CMK (cell line): ENCODE measurements at regions not wholly inside any gene's neighbourhood (a gene's known extent, or its start where the extent isn't known, plus 50 kb on each side); places are given as distances from the start of the nearest gene placed in this dataset.

Experiments
- DNase-seq: peaks from one replicate; pipeline ENCODE4 v3.0.0-alpha.2; 2010; ENCODE audit warnings: low read depth

DNA sequence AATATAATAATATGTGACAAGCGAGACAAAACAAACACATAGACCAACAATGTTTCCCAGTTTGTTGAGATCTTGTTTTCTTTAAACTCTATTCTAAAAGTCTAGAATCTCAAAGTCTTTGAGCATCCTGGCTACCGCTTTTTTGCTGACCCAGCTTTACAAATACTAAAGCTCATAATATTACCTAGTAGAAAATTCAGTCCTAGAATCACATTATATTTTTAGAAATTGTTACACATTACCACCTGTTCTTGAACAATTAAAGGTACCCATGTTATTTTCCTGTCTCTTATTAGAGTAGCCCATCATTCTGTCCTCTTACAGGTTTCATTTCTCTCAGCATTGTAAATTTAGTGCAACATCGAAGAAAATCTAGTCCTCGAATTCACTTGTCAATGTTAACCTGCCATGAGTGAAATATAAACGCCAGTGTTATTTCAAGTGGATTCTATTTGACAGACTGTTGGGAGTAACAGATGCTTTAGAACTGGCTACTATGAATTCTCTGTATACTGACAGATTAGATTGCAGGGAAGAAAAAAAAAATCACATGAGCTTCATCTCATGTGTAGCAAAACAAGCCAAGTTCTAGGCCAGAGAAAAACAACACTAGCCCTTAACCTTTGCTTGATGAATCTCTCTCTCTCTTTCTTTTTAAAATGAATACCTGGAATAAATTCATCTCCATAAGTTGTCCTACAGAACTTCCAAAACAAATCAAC lies 851.2 kb upstream of the ADAMTS5 start:
- no peak for DNase-seq

DNA sequence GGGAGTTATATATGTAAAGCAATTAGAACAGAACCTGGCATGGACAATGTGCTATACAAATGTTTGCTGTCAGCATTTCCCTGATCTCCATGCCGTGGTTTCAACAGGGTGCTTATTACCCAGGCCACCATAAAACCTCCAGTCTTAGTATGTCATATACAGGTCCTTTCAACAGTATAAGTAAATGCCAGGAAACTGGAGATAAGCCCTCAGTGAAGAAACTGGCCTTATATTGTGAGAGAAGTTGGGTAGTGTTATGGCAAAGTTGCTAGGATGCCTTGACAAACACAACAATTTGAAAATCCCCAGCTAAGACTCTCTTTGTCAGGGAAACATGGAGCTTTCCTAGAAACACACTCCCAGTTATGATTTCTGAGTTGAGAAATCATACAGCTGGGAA lies 850.2 kb upstream of the ADAMTS5 start:
- no peak for DNase-seq

DNA sequence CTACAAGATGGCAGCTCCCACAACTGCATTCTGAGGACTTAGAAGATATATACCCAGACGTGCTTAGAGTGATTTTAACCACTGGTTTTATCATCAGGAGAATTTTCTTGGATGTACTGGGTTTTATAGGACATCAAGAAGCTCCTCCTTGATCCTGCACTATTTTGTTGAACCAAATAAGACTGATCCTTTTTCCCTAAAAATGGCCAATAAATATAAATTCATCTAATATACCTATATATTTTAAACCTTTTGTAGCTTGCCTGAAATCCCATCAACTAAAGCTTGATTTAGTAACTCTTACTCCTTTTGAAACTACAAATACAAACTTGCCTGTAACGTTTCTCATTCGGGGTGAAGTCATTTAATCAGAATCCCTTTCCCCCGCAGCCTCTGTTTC lies 849.4 kb upstream of the ADAMTS5 start:
- DNase-seq: no peak

DNA sequence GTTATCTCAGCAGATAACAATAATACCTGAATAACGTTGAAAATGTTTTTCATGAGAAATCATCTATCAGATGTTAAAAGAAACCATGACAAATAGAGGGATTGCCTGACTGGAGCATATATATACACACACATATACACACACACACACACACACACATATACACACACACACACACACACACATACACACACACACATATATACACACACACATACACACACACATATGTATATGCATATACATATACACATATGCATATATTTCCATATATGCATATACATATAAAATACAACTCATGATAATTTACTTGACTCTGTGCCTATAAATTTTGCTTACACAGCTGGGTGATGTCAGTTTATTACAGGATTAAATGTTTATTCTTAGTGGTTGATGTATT lies 847.3 kb upstream of the ADAMTS5 start:
- DNase-seq: no peak

DNA sequence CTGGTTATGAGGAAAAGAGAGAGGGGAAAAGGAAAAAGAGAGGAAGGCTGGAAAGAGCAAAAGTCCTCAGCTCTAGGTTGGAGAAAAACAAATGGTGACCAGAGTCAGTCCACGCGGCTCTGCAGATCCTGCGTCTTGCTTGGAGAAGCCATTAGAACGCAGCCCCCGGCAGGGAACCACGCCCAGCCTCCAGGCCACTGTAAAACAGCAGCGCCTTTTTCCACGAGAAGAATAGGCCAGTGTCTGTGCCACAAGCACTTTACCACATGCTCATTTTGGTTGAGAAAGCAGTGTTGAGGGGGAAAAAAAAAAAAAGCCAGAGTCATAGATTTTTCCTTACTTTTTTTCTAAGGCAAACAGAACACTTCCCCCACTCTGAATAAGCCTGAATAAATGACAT lies 846.9 kb upstream of the ADAMTS5 start:
- DNase-seq: no peak

DNA sequence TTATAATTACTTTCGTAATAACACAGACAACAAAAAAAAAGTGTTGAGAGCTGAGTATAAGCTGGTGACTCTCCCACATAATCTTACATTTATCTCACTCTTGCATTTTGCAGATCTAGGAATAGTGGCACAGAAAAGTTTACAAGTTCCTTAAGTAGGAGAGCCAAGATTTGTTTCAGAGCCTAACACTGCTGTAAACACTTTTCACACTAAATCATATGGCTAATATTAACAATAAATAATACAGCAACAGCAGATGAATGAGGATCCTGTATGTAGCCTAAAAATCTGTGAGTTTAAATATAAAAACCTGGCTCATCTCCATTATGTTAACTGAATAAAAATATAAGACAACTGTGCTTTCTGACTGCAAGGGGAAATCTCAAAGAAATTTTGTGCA lies 846.5 kb upstream of the ADAMTS5 start:
- DNase-seq: no peak

DNA sequence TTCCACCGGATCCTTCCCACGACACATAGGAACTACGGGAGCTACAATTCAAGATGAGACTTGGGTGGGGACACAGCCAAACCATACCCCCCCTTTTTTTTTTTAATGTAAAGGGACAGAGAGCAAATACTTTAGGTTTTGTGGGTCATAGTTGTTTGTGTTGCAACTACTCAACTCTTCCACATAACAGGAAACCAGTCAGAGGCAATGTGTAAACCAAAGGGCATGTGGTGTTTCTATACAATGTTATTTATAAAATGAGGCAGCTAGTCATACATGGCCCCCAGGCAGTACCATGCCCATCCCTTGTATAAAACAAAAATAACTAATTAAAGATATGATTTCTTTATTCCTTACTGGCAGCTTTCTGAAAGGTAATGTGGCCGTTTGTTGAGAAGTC lies 845.4 kb upstream of the ADAMTS5 start:
- no peak for DNase-seq

DNA sequence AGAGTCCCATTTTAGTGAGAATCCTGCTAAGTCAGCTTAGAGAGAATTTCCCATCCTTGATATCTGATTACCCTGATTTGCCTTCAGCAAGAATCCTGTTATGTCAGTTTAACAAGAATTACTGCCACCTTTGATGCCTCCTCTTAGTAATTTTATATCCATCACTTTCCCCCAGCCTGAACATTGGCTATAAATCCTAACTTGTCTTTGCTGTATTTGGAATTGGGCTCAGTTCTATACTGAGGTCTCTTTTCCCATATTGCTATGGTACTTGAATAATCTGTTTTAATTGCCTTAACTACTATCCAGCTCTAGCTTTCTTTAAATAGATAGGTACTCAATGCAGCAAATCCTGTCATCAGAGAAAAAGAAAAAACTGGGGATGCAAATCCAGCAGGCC lies 842.0 kb upstream of the ADAMTS5 start:
- DNase-seq: no peak

DNA sequence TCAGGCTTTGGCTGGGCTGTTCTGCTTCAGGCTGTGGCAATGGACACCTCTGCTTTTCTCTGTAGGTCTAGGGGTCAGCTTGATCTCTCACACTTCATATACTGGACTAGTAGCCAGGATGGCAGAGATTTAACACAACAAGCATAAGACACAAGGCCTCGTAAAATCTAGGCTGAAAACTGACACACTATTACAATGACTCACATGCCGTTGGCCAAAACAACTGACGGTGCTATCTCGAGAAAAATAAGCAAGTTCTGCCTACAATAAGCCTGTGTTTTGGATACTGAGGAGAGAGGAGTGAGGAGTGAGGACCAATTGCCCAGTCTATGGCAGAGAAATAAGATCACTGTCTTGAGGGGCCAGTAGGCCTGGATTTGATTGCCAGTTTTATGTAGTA lies 840.7 kb upstream of the ADAMTS5 start:
- DNase-seq: no peak

DNA sequence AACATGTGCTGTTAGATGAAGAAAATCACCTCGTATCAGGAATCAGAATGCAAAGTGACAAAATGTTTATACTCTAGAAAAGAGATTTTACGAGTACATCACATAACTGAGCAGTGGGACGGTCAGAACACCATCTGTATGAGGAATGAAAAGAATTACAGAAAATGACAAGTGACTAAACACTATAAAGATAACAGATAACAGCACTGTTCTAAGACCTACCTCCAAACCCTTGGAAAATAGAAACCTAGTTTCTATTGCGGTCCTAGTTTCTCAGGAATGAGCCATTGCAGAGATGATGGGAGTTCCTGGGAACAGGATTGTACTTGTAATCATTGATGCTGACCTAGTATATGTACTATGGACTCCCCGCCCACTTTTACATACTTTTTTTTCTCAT lies 839.4 kb upstream of the ADAMTS5 start:
- no peak for DNase-seq

DNA sequence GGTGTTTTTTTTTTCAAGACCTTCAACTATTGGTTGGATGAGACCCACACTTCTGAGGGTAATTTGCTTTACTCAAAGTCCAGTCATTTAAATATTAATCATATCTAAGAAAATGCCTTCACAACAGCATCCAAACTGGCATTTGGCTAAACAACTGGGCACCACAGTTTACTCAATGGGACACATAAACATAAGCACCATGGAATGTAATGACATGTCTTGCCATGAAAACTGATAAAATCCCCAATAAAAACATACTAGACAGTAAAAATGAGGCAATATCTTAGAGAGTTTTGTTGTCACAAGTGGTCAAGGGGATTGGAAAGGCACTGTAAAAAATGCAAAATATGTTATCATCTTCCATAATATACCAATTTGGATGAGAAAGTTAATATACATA lies 838.8 kb upstream of the ADAMTS5 start:
- DNase-seq: no peak

DNA sequence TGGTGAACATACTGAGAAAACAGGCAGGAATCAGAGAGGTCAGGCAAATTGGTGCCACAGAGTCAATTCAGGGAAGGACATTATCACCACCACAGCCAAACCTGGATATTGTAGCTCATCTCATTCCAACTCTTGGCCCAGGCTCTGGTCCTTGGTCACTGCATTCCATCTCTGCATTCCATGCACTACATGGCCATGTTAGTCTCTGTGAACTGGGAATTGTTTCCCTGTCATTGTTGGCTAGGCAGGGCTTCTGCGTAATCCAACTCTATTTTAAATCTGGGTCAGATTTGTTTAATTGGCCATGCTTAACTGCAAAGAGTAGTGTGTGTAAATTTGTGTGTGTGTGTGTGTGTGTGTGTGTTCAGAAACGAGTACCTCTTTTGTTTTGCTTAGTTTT lies 837.6 kb upstream of the ADAMTS5 start:
- no peak for DNase-seq

DNA sequence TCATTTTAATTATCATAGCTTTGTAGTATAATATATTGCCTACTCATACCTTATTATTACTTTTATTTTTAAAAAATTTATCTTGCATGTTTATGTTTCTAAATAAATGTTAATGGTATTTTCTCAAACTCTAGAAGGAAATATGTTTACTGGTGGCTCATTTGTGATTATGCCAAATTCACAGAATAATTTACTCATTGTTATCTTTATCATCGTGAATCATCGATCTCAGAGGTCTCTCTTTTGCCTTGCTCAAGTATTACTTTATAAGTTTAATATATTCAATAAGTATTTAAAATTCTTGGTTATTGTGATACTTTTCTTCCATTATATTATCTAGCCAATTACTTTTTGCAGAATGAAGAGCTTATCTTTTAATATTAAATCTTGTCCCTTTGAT lies 836.7 kb upstream of the ADAMTS5 start:
- DNase-seq: no peak

DNA sequence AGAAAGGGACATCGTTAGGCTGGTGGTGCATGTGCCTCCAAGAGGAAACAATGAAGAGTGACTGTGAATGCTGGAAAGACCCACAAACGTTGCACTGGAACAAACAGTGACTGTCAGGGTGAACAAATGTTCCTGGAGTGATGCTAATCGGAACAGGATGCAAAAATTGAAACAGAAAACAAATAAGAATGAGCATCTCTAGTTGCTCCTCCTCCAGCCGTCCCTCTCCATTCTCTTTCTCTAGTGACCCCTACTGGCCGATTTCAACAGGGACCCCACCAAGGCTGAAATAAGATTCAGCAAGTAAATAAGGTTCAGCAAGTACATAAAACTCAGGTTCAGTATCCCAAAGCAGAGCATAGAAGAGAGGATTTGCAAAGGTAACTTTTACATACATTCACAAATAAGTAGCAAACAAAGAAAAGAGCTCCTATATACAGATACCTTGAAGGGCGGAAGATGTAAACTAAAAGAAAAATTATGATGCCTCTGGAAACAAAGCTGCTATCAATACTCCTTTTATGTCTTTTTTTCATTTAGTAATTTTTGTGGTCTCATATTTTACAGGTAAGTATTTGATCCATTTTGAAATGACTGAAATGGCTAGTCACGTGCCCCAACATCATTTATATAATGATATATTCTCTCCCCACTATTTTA lies 836.1 kb upstream of the ADAMTS5 start:
- DNase-seq: peak; percentile 21

DNA sequence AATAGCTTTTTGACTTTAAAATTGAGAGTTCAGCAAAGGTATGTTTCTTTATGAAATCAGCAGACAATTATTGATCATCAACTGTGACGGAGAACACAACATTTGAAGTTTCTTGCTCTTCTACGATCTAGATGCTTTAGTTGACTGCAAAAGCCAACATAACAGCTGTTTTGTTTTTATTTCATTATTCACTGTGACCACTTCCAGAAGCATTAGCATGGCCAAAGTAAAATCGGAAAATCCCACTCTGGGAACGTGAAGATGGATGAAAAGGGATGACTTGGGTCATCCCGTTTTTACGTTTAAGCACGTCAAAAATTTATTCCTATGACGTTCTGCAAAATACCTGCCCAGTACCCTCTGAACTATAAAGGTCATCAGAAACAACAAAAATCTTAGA lies 833.0 kb upstream of the ADAMTS5 start:
- DNase-seq: no peak

DNA sequence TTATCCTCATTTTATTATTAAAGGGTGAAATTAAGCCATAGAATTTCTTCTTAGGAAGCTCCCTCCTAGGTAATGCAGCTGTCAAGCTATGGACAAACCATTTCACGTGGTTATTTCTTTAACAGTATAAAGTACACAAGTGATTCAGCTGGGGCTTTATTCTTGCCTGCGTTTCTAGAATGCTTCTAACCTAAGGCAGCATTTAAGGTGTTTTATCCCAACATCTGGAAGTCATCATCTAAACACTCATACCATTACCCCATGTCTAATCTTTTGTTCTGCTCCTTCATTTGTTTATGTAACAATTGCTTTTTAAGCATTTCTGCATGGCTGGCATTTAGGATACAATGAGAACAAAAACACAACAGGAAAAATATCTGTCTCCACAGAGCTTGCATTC lies 829.2 kb upstream of the ADAMTS5 start:
- DNase-seq: no peak

DNA sequence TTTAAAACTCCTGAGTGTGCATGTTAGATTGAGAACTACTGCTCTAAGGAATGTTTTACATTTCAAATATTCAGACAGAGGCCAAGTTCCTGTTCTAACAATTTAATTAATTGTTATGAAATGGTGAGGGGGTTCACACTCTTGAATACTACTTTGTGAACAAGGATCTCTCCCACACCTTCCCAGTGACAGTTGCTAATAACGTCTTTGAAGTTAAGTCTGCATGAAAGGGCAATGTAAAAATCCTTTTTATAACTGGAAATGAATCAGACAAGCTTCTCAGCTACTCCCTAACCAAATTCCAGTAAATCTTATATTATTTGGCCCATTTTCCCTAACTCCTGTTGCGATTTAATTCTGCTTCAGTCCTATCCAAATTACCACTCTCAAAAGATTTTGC lies 828.5 kb upstream of the ADAMTS5 start:
- DNase-seq: no peak

DNA sequence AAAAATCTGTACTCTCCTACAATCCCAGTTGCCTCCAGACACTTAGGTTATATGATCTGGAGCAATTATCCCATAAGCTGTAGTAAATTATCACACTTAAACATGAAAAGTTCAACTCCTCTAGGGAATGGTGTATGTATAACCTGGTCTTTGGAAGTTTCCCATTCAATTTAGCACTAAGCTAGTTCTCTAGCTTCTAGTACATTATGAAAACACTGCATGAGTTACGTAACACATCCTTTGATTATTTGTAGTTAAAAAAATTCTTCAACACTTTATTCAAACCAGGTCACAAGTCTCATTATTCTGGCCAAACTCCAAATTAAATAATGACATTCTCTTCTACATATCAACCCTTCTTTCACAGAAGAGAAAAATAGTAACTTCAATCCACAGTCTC lies 827.0 kb upstream of the ADAMTS5 start:
- no peak for DNase-seq

DNA sequence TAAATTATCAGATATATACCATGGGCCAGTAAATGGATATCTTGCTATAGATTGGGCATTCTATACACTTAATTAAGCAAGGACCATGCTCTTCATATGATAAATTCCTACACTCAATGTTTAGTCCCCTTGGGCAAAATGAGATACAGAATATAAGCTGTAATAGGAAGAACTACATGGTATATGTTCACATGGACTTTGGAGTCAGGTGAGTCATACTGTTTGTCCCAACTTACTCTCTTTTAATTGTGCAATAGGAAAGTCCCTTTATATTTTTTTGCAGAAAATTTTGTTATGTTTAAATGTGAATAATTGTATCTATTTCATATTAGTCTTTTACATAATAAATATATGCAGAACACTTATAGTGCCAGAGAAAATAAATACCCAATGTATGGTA lies 820.2 kb upstream of the ADAMTS5 start:
- DNase-seq: no peak

DNA sequence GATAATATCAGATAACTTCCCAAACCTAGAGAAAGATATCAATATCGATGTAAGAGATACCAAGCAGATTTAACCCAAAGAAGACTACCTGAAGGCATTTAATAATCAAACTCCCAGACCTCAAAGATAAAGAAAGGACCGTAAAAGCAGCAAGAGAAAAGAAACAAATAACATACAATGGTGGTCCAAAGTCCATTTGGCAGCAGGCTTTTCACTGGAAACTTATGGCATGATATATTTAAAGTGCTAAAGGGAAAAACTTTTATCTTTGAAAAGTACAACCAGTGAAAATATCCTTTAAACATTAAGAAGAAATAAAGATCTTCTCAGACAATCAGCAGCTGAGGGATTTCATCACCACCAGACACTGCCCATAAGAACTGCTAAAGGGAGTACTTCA lies 812.7 kb upstream of the ADAMTS5 start:
- DNase-seq: no peak

DNA sequence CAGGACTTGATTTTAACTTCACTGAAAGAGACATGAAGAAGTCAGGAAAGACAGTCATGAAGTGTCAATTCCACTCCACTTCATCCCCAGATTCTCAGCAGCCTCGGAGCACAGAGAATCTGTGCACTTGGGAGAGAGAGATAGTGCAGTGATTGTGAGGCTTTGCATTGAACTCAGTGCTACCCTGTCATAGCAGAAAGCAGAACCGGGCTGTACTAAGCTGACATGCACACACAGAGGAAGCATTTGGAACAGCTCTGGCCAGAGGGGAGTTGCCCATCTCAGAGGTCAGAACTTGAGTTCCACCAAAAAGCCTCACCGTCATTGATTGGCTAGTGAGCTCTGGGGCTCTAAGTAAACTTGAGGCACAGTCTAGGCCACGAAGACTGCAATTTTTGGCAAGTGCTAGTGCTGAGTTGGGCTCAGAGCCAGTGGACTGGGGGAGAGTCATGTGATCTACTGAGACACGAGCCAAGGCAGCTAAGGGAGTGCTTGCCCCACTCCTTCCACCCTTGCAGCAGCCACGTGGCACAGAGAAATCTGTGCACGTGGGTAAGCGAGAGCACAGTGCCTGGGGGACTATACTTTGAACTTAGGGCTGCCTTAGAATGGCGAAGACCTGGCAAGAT lies 810.2 kb upstream of the ADAMTS5 start:
- no peak for DNase-seq

DNA sequence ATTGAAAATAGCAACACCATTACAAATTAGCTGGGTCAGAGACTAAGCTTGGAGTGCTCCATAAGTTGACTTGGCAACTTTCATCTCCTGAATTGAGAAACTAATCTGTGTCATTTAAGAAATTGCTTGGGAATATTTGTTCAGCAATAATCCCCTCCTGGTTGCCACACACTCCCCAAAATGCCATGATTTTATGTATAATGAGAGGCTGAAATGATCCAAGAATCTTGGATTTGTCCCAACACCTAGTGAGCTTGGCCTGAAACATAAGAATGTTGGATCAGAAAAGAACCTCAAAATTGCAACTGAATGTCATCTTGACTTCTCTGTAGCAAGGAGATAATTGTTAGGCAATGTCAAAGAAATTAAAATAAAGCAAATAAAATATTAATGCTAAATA lies 805.9 kb upstream of the ADAMTS5 start:
- no peak for DNase-seq

DNA sequence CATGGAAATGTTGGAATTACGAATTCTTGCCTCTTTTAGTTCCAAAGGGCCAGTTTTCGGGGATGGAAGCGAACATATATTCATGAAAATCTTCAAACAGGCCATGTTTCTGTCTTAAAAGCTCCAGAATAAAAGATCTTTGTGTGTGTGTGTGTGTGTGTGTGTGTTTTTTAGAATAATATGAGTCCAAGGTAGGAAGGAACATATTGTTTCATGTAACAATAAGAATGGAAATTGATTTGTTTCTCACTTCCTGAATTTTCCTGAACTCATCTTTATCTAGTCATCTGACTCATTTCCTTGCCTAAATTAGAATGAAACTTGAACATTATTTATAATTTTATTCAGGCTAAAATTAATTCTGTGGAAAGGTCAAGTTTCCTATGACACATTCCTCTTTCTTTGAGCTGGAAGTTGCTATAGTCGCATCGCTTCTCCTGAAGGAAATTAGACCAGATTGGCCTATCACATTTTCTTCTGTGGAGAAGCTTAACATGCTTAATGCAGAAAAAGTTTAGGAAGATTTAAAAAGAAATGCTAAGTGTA lies 805.1 kb upstream of the ADAMTS5 start:
- no peak for DNase-seq
